ENCODE measurements at regions not wholly inside any gene's neighbourhood (a gene's known extent, or its start where the extent isn't known, plus 50 kb on each side); places are given as distances from the start of the nearest gene placed in this dataset.

DNA sequence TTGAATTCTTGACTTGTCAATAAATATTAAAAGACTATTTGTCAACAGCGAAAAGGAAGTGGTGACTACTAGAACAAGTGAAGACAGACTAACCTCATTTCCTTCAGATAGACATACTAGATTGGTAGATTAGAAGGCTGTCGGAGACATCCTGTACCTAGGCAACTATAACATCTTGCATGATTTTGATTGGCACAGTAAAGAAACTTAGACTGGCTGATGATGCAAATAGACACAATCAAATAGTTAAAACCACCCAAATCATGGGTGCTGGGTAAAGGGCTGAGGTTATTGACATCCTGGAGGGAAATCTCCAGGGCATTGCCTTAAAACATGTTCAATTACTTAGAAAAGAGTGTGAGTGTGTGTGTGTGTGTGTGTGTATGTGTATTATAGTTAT, 85.9 kb upstream of the EDEM3 start:
- H3K79me2 ChIP-seq (ENCODE audit: control insufficient read depth, insufficient read depth, low read length), result no peaks in the 10 kb centered on the region
- no peaks in the 10 kb centered on the region for H3K27me3 ChIP-seq (ENCODE audit: control insufficient read depth, insufficient read depth, low read length)
- no peaks in the 10 kb centered on the region for H3K36me3 ChIP-seq (ENCODE audit: control insufficient read depth, insufficient read depth, low read length)
- no peaks in the 10 kb centered on the region for H4K20me1 ChIP-seq (ENCODE audit: control insufficient read depth, extremely low read depth, insufficient read depth, low read length)
- no peak overlapping the region for H3K4me3 ChIP-seq (replicated peaks in 1 of 4; ENCODE audit: control extremely low read depth in 1 of 4, insufficient read depth in 1 of 4, low read depth in 3 of 4, low read length in 4 of 4)
- H3K9me3 ChIP-seq (ENCODE audit: control insufficient read depth, insufficient read depth, low read depth, low read length), result no peaks in the 10 kb centered on the region
- no peak overlapping the region for H2AFZ ChIP-seq (ENCODE audit: low read length)
- no peak overlapping the region for H3K27ac ChIP-seq (ENCODE audit: insufficient read depth, low read length)
- no peak for DNase-seq (ENCODE audit: low read depth in 2 of 2)
- no peak overlapping the region for H3K9ac ChIP-seq (ENCODE audit: insufficient read depth, low read length)
- peaks cover 12% of the 10 kb centered on the region for H3K4me1 ChIP-seq (ENCODE audit: control insufficient read depth, extremely low read depth, insufficient read depth, low read length)
- H3K4me2 ChIP-seq (ENCODE audit: extremely low read depth, insufficient read depth, low read length), result no peak overlapping the region
- TF ChIP-seq, protein P1, sequence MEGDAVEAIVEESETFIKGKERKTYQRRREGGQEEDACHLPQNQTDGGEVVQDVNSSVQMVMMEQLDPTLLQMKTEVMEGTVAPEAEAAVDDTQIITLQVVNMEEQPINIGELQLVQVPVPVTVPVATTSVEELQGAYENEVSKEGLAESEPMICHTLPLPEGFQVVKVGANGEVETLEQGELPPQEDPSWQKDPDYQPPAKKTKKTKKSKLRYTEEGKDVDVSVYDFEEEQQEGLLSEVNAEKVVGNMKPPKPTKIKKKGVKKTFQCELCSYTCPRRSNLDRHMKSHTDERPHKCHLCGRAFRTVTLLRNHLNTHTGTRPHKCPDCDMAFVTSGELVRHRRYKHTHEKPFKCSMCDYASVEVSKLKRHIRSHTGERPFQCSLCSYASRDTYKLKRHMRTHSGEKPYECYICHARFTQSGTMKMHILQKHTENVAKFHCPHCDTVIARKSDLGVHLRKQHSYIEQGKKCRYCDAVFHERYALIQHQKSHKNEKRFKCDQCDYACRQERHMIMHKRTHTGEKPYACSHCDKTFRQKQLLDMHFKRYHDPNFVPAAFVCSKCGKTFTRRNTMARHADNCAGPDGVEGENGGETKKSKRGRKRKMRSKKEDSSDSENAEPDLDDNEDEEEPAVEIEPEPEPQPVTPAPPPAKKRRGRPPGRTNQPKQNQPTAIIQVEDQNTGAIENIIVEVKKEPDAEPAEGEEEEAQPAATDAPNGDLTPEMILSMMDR (conservative IDR thresholded peaks at IDR 0.05 in 1 of 2, IDR thresholded peaks at IDR 0.05 in 1 of 2; ENCODE audit: low read depth in 1 of 2, low read length in 2 of 2), result no peak
- TF ChIP-seq EZH2 (IDR thresholded peaks at IDR 0.05; ENCODE audit: low read length, missing control alignments), result no peak

GRCh38 chr1:184838504-184838951, 83.9 kb upstream of the EDEM3 start:
- Histone ChIP-seq H3K79me2 (ENCODE audit: control insufficient read depth, insufficient read depth, low read length) (no peaks in the 10 kb centered on the region), H3K36me3 (ENCODE audit: control insufficient read depth, insufficient read depth, low read length) (no peaks in the 10 kb centered on the region), H3K4me2 (ENCODE audit: extremely low read depth, insufficient read depth, low read length) (peak overlapping the region; percentile 40), H3K9ac (ENCODE audit: insufficient read depth, low read length) (no peak overlapping the region), H3K27me3 (ENCODE audit: control insufficient read depth, insufficient read depth, low read length) (no peaks in the 10 kb centered on the region), H2AFZ (ENCODE audit: low read length) (peak overlapping the region; percentile 4), H3K27ac (ENCODE audit: insufficient read depth, low read length) (no peak overlapping the region), H4K20me1 (ENCODE audit: control insufficient read depth, extremely low read depth, insufficient read depth, low read length) (no peaks in the 10 kb centered on the region), H3K4me1 (ENCODE audit: control insufficient read depth, extremely low read depth, insufficient read depth, low read length) (peaks cover 12% of the 10 kb centered on the region), H3K4me3 (replicated peaks in 1 of 4; ENCODE audit: control extremely low read depth in 1 of 4, insufficient read depth in 1 of 4, low read depth in 3 of 4, low read length in 4 of 4) (no peak overlapping the region), H3K9me3 (ENCODE audit: control insufficient read depth, insufficient read depth, low read depth, low read length) (no peaks in the 10 kb centered on the region)
- TF ChIP-seq, protein P1 (conservative IDR thresholded peaks at IDR 0.05 in 1 of 2, IDR thresholded peaks at IDR 0.05 in 1 of 2; ENCODE audit: low read depth in 1 of 2, low read length in 2 of 2), result no peak
- TF ChIP-seq EZH2 (IDR thresholded peaks at IDR 0.05; ENCODE audit: low read length, missing control alignments), result no peak
- peak; percentile 90 to 91 for DNase-seq (ENCODE audit: low read depth in 2 of 2)

DNA sequence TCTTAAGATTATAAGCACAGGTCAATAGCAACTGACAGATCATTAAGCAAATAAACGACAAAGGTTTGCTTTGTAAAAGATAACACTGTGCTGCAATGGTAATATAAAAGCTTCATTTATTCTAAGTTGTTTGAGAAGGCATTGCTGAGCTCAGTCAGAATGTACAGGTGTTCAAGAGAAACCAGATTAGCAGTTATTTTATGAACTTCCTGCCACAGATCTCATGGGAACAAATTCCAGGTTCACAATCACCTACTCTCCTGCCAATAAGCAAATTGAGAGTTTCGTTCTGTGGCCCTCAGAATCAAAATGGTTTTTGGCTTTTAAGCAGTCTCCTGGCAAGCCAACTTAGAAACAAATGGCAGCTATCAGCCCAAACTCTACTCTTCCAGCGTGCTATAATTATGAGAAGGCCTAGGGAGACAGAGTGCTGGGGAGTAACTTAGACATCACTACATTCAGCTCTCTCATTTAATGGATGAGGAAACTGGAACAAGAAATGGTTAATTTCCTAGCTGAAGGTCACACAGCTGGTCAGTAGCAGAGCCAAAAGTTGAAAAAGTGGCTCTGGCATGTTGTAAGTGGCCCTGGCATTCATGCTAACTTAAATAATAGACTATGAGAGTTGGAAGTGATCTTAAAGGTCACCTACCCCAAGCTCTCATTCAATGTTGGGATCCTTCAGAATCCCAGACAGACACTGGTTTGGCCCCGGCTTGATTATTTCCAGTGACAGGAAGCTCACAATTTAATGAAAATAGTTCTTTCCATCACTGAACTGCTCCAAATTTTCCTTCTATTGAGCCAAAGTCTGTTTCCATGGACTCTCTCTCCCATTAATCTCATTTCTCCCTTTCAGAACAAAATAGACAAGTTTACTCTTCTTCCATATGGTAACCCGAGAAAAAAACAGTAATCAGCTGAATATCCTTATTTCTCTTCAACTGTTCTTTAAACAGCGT, 82.6 kb upstream of the EDEM3 start:
- Histone ChIP-seq H2AFZ (ENCODE audit: low read length) (no peak overlapping the region), H3K79me2 (ENCODE audit: control insufficient read depth, insufficient read depth, low read length) (no peaks in the 10 kb centered on the region), H3K27me3 (ENCODE audit: control insufficient read depth, insufficient read depth, low read length) (no peaks in the 10 kb centered on the region), H3K36me3 (ENCODE audit: control insufficient read depth, insufficient read depth, low read length) (no peaks in the 10 kb centered on the region), H3K4me3 (replicated peaks in 1 of 4; ENCODE audit: control extremely low read depth in 1 of 4, insufficient read depth in 1 of 4, low read depth in 3 of 4, low read length in 4 of 4) (no peak overlapping the region), H3K4me1 (ENCODE audit: control insufficient read depth, extremely low read depth, insufficient read depth, low read length) (peaks cover 12% of the 10 kb centered on the region), H3K9me3 (ENCODE audit: control insufficient read depth, insufficient read depth, low read depth, low read length) (no peaks in the 10 kb centered on the region), H3K4me2 (ENCODE audit: extremely low read depth, insufficient read depth, low read length) (no peak overlapping the region), H3K9ac (ENCODE audit: insufficient read depth, low read length) (no peak overlapping the region), H3K27ac (ENCODE audit: insufficient read depth, low read length) (no peak overlapping the region), H4K20me1 (ENCODE audit: control insufficient read depth, extremely low read depth, insufficient read depth, low read length) (no peaks in the 10 kb centered on the region)
- no peak for TF ChIP-seq EZH2 (IDR thresholded peaks at IDR 0.05; ENCODE audit: low read length, missing control alignments)
- TF ChIP-seq, protein P1 (conservative IDR thresholded peaks at IDR 0.05 in 1 of 2, IDR thresholded peaks at IDR 0.05 in 1 of 2; ENCODE audit: low read depth in 1 of 2, low read length in 2 of 2), result no peak
- DNase-seq (ENCODE audit: low read depth in 2 of 2), result no peak

Measured in fibroblast of lung (primary cell).